Activated T-helper 1 cell treated with anti-CD3 and anti-CD28 coated beads, Interleukin-12 subunit alpha, Interleukin-12 subunit beta, Interleukin-2, Interleukin-4 antibody, amounts not matched to agents 30 ng/mL and 10 ng/mL and 1 ng/mL, durations not matched to agents 14 hours and 24 hours and 36 hours (primary cell): ENCODE measurements at regions not wholly inside any gene's neighbourhood (a gene's known extent, or its start where the extent isn't known, plus 50 kb on each side); places are given as distances from the start of the nearest gene placed in this dataset.

Experiments used
- DNase-seq: peaks from one replicate; pipeline ENCODE4 v3.0.0; 2021; ENCODE audit warnings: low spot score
- H3K27ac Mint-ChIP-seq: one replicate; pipeline ENCODE4 v1.8.0; 2021; ENCODE audit warnings: mild to moderate bottlenecking, mixed read lengths
- H3K27me3 Mint-ChIP-seq: one replicate; pipeline ENCODE4 v1.8.0; 2022; ENCODE audit warnings: mild to moderate bottlenecking, moderate library complexity, mixed read lengths; ENCODE audit not compliant: insufficient read depth
- H3K36me3 Mint-ChIP-seq: one replicate; pipeline ENCODE4 v1.8.0; 2021; ENCODE audit warnings: low read depth, mixed read lengths
- H3K4me1 Mint-ChIP-seq: one replicate; pipeline ENCODE4 v1.8.0; 2021; ENCODE audit warnings: low read depth, mixed read lengths
- H3K4me3 Mint-ChIP-seq: one replicate; pipeline ENCODE4 v1.8.0; 2021; ENCODE audit warnings: mild to moderate bottlenecking, moderate library complexity, mixed read lengths
- H3K9me3 Mint-ChIP-seq: one replicate; pipeline ENCODE4 v1.8.0; 2021; ENCODE audit warnings: mixed read lengths
- intact Hi-C: fragments of 100-400 bp; cut with micrococcal nuclease; formaldehyde crosslinking; loops from one replicate; pipeline ENCODE4 v1.15.1; 2024

DNA sequence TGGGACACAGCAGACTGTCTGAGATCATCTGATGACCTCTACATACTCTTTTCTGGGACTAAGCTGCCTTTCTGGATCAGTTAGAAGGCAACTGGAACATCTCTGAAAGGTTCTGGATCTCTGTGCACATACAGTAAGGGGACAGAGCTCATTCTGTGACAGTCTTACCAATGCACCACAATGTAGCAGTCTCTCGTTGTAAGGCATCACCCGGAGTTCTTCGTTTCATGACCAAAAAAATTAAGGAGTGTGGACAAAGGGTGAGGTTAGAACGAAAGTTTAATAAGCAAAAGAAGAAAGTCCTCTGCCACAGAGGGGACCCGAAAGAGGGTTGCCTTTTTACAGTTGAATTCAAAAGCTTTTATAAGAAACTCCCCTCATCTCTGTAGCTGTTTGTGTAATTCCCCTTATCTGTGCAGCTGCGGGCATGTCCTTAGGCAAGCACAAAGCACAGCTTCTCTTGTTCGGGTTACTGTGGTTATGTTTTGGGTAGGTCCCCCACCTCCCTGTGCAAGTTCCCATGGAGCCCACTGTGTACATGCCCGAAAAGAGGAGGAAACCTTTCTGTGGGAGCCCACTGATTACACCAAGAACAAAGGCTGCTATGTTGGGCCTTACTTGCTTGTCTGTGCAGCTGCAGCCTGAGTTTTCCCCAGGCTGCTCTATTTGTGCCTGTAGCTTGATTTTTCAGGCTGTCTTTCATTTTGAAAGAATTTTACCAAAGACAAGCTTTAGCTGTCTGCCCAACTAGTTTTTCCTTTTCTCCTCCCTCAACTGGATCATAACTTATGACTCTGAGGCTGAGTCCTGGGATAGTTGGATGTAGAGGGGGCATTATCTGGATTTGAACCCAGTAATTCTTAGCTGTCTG, 53.1 kb upstream of the CACNA1E start:
- Mint-ChIP-seq H3K4me1 (no peaks in the 10 kb centered on the region), H3K9me3 (no peaks in the 10 kb centered on the region), H3K36me3 (no peaks in the 10 kb centered on the region), H3K27me3 (peaks cover 18% of the 10 kb centered on the region), H3K4me3 (no peak overlapping the region), H3K27ac (no peak overlapping the region)
- no peak for DNase-seq
- intact Hi-C loops: no loop called here
